Calu3 (cell line): ENCODE measurements at regions not wholly inside any gene's neighbourhood (a gene's known extent, or its start where the extent isn't known, plus 50 kb on each side); places are given as distances from the start of the nearest gene placed in this dataset.

Experiments
- BruUV-seq: library from RNA; stranded (reverse); fragments of 400-500 nt; replicated peaks from 2 replicates; lab custom pipeline; 2021; lab: Mats Ljungman, UMichigan
- CTCF ChIA-PET: fragments of 300-600 bp; sonication (Branson Sonifier 250); formaldehyde crosslinking; loops from one replicate; lab custom pipeline; 2022; ENCODE audit warnings: antibody characterized with exemption; lab: Charles Lee
- DNase-seq: peaks from one replicate; pipeline ENCODE4 v3.0.0; 2022
- H3K27ac Mint-ChIP-seq: one replicate; pipeline ENCODE4 v1.8.0; 2022; ENCODE audit warnings: mixed read lengths; ENCODE audit not compliant: unreplicated experiment
- H3K27me3 Mint-ChIP-seq: one replicate; pipeline ENCODE4 v1.8.0; 2022; ENCODE audit warnings: mixed read lengths; ENCODE audit not compliant: unreplicated experiment
- H3K36me3 Mint-ChIP-seq: one replicate; pipeline ENCODE4 v1.8.0; 2022; ENCODE audit warnings: mild to moderate bottlenecking, moderate library complexity, mixed read lengths; ENCODE audit not compliant: insufficient read depth, unreplicated experiment
- H3K4me1 Mint-ChIP-seq: one replicate; pipeline ENCODE4 v1.8.0; 2022; ENCODE audit warnings: mild to moderate bottlenecking, low read depth, mixed read lengths; ENCODE audit not compliant: unreplicated experiment
- H3K4me3 Mint-ChIP-seq: one replicate; pipeline ENCODE4 v1.8.0; 2022; ENCODE audit warnings: mild to moderate bottlenecking, low read depth, moderate library complexity, mixed read lengths; ENCODE audit not compliant: unreplicated experiment
- H3K9me3 Mint-ChIP-seq: one replicate; pipeline ENCODE4 v1.8.0; 2022; ENCODE audit warnings: low read depth, mixed read lengths; ENCODE audit not compliant: unreplicated experiment
- CTCF ChIP-seq: fragments of 200-600 bp; IDR thresholded peaks from one replicate; pipeline ENCODE4 v1.8.0; 2022; ENCODE audit warnings: antibody characterized with exemption; ENCODE audit not compliant: unreplicated experiment
- intact Hi-C: fragments of 100-400 bp; cut with micrococcal nuclease; formaldehyde crosslinking; loops from one replicate; pipeline ENCODE4 v1.10.0; 2022; ENCODE audit not compliant: unreplicated experiment

- peaks cover 28% of the 10 kb centered on the region for H3K9me3 Mint-ChIP-seq
- no TSS peak for BruUV-seq
- DNase-seq = no peak
- H3K4me1 Mint-ChIP-seq = no peaks in the 10 kb centered on the region
- no peaks in the 10 kb centered on the region for H3K36me3 Mint-ChIP-seq
- TF ChIP-seq CTCF = no peak
- CTCF ChIA-PET = no interaction called here
- H3K4me3 Mint-ChIP-seq = no peak overlapping the region
- no peaks in the 10 kb centered on the region for H3K27me3 Mint-ChIP-seq
- H3K27ac Mint-ChIP-seq = no peak overlapping the region
- intact Hi-C loops = no loop called here
Observed at GRCh38 chr18:78017869-78018268, 768.2 kb downstream of the GALR1 start.

- H3K27me3 Mint-ChIP-seq = no peaks in the 10 kb centered on the region
- DNase-seq = no peak
- H3K4me3 Mint-ChIP-seq = no peak overlapping the region
- H3K36me3 Mint-ChIP-seq = no peaks in the 10 kb centered on the region
- H3K9me3 Mint-ChIP-seq = peaks cover 25% of the 10 kb centered on the region
- intact Hi-C loops = no loop called here
- BruUV-seq = no TSS peak
- CTCF ChIA-PET = no interaction called here
- H3K27ac Mint-ChIP-seq = no peak overlapping the region
- H3K4me1 Mint-ChIP-seq = no peaks in the 10 kb centered on the region
- no peak for TF ChIP-seq CTCF
Observed at GRCh38 chr18:78021196-78021595, 771.5 kb downstream of the GALR1 start.

- intact Hi-C loops = loop anchor here (5.0 kb wide), 2 partner anchors 61 to 231 kb away; no protein-coding TSS in a partner anchor
- Mint-ChIP-seq H3K36me3 (no peaks in the 10 kb centered on the region), H3K4me3 (no peak overlapping the region), H3K27ac (no peak overlapping the region), H3K4me1 (no peaks in the 10 kb centered on the region), H3K27me3 (no peaks in the 10 kb centered on the region), H3K9me3 (peaks cover 27% of the 10 kb centered on the region)
- BruUV-seq = no TSS peak
- TF ChIP-seq CTCF = no peak
- CTCF ChIA-PET = no interaction called here
- DNase-seq = no peak
Observed at GRCh38 chr18:78031589-78031988, 781.9 kb downstream of the GALR1 start.

- no peak overlapping the region for H3K27ac Mint-ChIP-seq
- no peak for DNase-seq
- TF ChIP-seq CTCF = no peak
- H3K9me3 Mint-ChIP-seq = peaks cover 23% of the 10 kb centered on the region
- CTCF ChIA-PET = no interaction called here
- no TSS peak for BruUV-seq
- intact Hi-C loops = loop anchor here (5.0 kb wide), 2 partner anchors 60 to 230 kb away; no protein-coding TSS in a partner anchor
- no peaks in the 10 kb centered on the region for H3K4me1 Mint-ChIP-seq
- no peaks in the 10 kb centered on the region for H3K27me3 Mint-ChIP-seq
- no peaks in the 10 kb centered on the region for H3K36me3 Mint-ChIP-seq
- H3K4me3 Mint-ChIP-seq = no peak overlapping the region
Observed at GRCh38 chr18:78031991-78032390, 782.3 kb downstream of the GALR1 start.
